ENCODE measurements at regions not wholly inside any gene's neighbourhood (a gene's known extent, or its start where the extent isn't known, plus 50 kb on each side); places are given as distances from the start of the nearest gene placed in this dataset.

DNA sequence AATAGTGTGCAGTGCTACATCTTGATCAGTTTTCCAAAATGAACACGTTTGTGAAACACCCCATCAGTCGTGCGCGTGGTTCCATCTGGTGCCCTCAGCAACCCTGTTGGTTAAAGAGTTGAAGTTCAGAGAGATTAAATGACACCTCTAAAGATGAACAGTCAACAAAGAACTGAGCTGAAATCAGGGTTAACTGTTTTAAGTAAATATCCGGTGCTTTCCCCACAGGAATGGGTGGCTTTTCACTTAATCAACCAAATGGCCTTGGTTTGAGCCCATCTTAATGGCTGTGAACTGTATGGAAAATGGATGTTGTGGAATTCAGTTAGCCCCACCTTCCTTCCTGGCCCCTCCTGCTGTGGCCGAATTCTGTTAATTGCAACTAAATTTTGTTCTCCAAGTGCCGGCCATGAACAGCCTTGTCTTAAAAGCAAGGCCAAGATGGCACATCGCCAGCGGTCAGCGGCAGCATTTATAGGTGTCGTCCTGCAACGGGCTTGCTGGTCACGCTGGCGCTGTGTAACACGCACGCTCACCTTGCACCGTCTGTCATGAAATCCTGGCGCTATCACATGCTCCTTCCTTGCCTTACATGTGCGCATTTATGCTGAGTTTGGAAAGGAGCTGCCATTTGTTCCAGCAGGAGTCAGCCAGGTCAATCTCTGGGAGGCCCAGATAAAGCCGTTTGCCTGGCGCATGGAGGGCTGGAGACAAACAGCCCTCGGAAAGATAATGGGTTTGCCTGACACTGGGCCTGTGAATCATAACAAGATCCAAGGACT is 164.5 kb downstream of the ERMARD start:
- TF ChIP-seq, protein P1, sequence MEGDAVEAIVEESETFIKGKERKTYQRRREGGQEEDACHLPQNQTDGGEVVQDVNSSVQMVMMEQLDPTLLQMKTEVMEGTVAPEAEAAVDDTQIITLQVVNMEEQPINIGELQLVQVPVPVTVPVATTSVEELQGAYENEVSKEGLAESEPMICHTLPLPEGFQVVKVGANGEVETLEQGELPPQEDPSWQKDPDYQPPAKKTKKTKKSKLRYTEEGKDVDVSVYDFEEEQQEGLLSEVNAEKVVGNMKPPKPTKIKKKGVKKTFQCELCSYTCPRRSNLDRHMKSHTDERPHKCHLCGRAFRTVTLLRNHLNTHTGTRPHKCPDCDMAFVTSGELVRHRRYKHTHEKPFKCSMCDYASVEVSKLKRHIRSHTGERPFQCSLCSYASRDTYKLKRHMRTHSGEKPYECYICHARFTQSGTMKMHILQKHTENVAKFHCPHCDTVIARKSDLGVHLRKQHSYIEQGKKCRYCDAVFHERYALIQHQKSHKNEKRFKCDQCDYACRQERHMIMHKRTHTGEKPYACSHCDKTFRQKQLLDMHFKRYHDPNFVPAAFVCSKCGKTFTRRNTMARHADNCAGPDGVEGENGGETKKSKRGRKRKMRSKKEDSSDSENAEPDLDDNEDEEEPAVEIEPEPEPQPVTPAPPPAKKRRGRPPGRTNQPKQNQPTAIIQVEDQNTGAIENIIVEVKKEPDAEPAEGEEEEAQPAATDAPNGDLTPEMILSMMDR (IDR thresholded peaks at IDR 0.05), result no peak
- TF ChIP-seq, protein P2, sequence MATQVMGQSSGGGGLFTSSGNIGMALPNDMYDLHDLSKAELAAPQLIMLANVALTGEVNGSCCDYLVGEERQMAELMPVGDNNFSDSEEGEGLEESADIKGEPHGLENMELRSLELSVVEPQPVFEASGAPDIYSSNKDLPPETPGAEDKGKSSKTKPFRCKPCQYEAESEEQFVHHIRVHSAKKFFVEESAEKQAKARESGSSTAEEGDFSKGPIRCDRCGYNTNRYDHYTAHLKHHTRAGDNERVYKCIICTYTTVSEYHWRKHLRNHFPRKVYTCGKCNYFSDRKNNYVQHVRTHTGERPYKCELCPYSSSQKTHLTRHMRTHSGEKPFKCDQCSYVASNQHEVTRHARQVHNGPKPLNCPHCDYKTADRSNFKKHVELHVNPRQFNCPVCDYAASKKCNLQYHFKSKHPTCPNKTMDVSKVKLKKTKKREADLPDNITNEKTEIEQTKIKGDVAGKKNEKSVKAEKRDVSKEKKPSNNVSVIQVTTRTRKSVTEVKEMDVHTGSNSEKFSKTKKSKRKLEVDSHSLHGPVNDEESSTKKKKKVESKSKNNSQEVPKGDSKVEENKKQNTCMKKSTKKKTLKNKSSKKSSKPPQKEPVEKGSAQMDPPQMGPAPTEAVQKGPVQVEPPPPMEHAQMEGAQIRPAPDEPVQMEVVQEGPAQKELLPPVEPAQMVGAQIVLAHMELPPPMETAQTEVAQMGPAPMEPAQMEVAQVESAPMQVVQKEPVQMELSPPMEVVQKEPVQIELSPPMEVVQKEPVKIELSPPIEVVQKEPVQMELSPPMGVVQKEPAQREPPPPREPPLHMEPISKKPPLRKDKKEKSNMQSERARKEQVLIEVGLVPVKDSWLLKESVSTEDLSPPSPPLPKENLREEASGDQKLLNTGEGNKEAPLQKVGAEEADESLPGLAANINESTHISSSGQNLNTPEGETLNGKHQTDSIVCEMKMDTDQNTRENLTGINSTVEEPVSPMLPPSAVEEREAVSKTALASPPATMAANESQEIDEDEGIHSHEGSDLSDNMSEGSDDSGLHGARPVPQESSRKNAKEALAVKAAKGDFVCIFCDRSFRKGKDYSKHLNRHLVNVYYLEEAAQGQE (IDR thresholded peaks at IDR 0.05; ENCODE audit: low read depth, low read length), result no peak
- TF ChIP-seq, protein P3, sequence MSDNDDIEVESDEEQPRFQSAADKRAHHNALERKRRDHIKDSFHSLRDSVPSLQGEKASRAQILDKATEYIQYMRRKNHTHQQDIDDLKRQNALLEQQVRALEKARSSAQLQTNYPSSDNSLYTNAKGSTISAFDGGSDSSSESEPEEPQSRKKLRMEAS (IDR thresholded peaks at IDR 0.05; ENCODE audit: low read depth), result no peak
- TF ChIP-seq MEF2A (IDR thresholded peaks at IDR 0.05; ENCODE audit: borderline replicate concordance, low read depth) (no peak), RFX5 (IDR thresholded peaks at IDR 0.05; ENCODE audit: low read length) (no peak), SMC3 (IDR thresholded peaks at IDR 0.05; ENCODE audit: low read depth, low read length) (no peak), FOSL2 (IDR thresholded peaks at IDR 0.05; ENCODE audit: borderline replicate concordance, low read depth) (no peak), FOXJ3 (CRISPR knock-in tag; IDR thresholded peaks at IDR 0.05) (no peak), TCF12 (IDR thresholded peaks at IDR 0.05) (no peak), NFIC (IDR thresholded peaks at IDR 0.05; ENCODE audit: borderline replicate concordance) (no peak), EZH2phosphoT487 (IDR thresholded peaks at IDR 0.05; ENCODE audit: borderline replicate concordance, low read depth) (no peak), YY1 (IDR thresholded peaks at IDR 0.05; ENCODE audit: low read depth) (no peak)

Data from SK-N-SH (cell line).